ENCODE measurements at regions not wholly inside any gene's neighbourhood (a gene's known extent, or its start where the extent isn't known, plus 50 kb on each side); places are given as distances from the start of the nearest gene placed in this dataset.
"Not testable (repeated sequence)": the region's sequence is repeated elsewhere in the genome, so short reads cannot be mapped to it uniquely, and the experiment has no call there.

- Histone ChIP-seq H3K9ac (ENCODE audit: insufficient read length, low read depth) (no peak overlapping the region), H3K4me3 (ENCODE audit: insufficient read length, low read depth) (no peak overlapping the region), H3K27me3 (ENCODE audit: insufficient read depth, insufficient read length) (no peaks in the 10 kb centered on the region), H3K36me3 (ENCODE audit: insufficient read depth, insufficient read length, low read length) (no peaks in the 10 kb centered on the region), H3K4me1 (ENCODE audit: insufficient read depth, insufficient read length) (peaks cover 2% of the 10 kb centered on the region), H3K9me3 (ENCODE audit: insufficient read depth, low read length) (no peaks in the 10 kb centered on the region)
- TF ChIP-seq YY1 (IDR thresholded peaks at IDR 0.05; ENCODE audit: insufficient read depth, insufficient read length), result no peak
- TF ChIP-seq ZNF274 (IDR thresholded peaks at IDR 0.05; ENCODE audit: low read depth, low read length), result no peak
- TF ChIP-seq SUZ12 (IDR thresholded peaks at IDR 0.05; ENCODE audit: extremely low read depth, insufficient read depth, insufficient read length), result no peak
- DNase-seq (ENCODE audit: low read depth, low spot score), result no peak
These were observed 101.8 kb upstream of the APCDD1 start for GRCh38 chr18:10352671-10353070.

- Histone ChIP-seq H3K4me1 (ENCODE audit: insufficient read depth, insufficient read length) (peaks cover 2% of the 10 kb centered on the region), H3K9me3 (ENCODE audit: insufficient read depth, low read length) (no peaks in the 10 kb centered on the region), H3K27me3 (ENCODE audit: insufficient read depth, insufficient read length) (no peaks in the 10 kb centered on the region), H3K36me3 (ENCODE audit: insufficient read depth, insufficient read length, low read length) (no peaks in the 10 kb centered on the region), H3K9ac (ENCODE audit: insufficient read length, low read depth) (no peak overlapping the region), H3K4me3 (ENCODE audit: insufficient read length, low read depth) (no peak overlapping the region)
- no peak for TF ChIP-seq YY1 (IDR thresholded peaks at IDR 0.05; ENCODE audit: insufficient read depth, insufficient read length)
- no peak for TF ChIP-seq SUZ12 (IDR thresholded peaks at IDR 0.05; ENCODE audit: extremely low read depth, insufficient read depth, insufficient read length)
- no peak for TF ChIP-seq ZNF274 (IDR thresholded peaks at IDR 0.05; ENCODE audit: low read depth, low read length)
- DNase-seq (ENCODE audit: low read depth, low spot score), result no peak
These were observed 100.6 kb upstream of the APCDD1 start for GRCh38 chr18:10353791-10354190.

DNA sequence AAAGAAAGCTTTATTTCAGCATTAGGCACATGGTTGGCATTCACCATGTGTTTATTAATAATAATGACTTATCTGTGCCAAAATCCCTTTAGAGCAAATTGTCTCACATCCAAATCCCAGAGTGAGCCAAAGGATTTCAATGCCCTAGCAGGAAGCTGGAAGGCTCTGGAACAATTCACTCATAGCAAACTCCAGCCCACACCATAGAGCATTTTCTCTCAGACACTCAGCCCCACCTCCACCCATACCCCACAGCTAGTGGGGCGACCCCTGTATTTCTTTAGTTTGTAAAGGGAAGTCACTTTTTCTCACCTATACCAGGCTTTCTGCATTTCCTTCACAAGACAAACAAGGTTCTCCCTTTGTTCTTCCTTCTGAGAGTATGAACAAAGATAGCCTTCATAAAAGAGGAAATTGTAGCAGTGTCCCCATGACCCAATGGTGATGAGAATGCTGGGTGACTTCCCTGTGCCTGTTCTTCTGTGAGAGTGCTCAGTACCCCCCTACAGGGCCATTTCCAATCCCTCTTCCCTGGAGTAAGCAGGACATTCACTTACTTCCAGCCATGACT is 100.1 kb upstream of the APCDD1 start:
- Histone ChIP-seq H3K4me1 (ENCODE audit: insufficient read depth, insufficient read length) (peaks cover 2% of the 10 kb centered on the region), H3K27me3 (ENCODE audit: insufficient read depth, insufficient read length) (no peaks in the 10 kb centered on the region), H3K9me3 (ENCODE audit: insufficient read depth, low read length) (no peaks in the 10 kb centered on the region), H3K4me3 (ENCODE audit: insufficient read length, low read depth) (no peak overlapping the region), H3K9ac (ENCODE audit: insufficient read length, low read depth) (no peak overlapping the region), H3K36me3 (ENCODE audit: insufficient read depth, insufficient read length, low read length) (no peaks in the 10 kb centered on the region)
- no peak for TF ChIP-seq ZNF274 (IDR thresholded peaks at IDR 0.05; ENCODE audit: low read depth, low read length)
- no peak for TF ChIP-seq SUZ12 (IDR thresholded peaks at IDR 0.05; ENCODE audit: extremely low read depth, insufficient read depth, insufficient read length)
- TF ChIP-seq YY1 (IDR thresholded peaks at IDR 0.05; ENCODE audit: insufficient read depth, insufficient read length), result no peak
- DNase-seq (ENCODE audit: low read depth, low spot score), result no peak

GRCh38 chr18:10354890-10355289 is 99.5 kb upstream of the APCDD1 start:
- TF ChIP-seq SUZ12 (IDR thresholded peaks at IDR 0.05; ENCODE audit: extremely low read depth, insufficient read depth, insufficient read length) (no peak), YY1 (IDR thresholded peaks at IDR 0.05; ENCODE audit: insufficient read depth, insufficient read length) (no peak), ZNF274 (IDR thresholded peaks at IDR 0.05; ENCODE audit: low read depth, low read length) (no peak)
- H3K27me3 ChIP-seq (ENCODE audit: insufficient read depth, insufficient read length), result no peaks in the 10 kb centered on the region
- H3K4me1 ChIP-seq (ENCODE audit: insufficient read depth, insufficient read length), result peaks cover 2% of the 10 kb centered on the region
- H3K4me3 ChIP-seq (ENCODE audit: insufficient read length, low read depth), result no peak overlapping the region
- no peaks in the 10 kb centered on the region for H3K36me3 ChIP-seq (ENCODE audit: insufficient read depth, insufficient read length, low read length)
- DNase-seq (ENCODE audit: low read depth, low spot score), result no peak
- H3K9me3 ChIP-seq (ENCODE audit: insufficient read depth, low read length), result no peaks in the 10 kb centered on the region
- no peak overlapping the region for H3K9ac ChIP-seq (ENCODE audit: insufficient read length, low read depth)

DNA sequence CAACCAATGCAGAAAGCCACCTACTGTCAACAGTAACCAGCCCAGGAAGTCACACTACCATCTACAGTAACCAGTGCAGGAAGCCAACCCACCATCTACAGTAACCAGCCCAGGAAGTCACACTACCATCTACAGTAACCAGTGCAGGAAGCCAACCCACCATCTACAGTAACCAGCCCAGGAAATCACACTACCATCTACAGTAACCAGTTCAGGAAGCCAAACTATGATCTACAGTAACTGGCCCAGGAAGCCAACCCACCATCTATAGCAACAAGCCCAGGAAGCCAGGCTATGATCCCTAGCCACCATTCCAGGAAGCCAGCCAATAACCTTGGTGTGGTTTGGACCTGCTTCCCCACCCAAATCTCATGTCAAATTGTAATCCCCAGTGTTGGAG is 97.4 kb upstream of the APCDD1 start:
- not testable (repeated sequence) for DNase-seq (ENCODE audit: low read depth, low spot score); H3K9ac ChIP-seq (ENCODE audit: insufficient read length, low read depth); H3K9me3 ChIP-seq (ENCODE audit: insufficient read depth, low read length); H3K36me3 ChIP-seq (ENCODE audit: insufficient read depth, insufficient read length, low read length); H3K27me3 ChIP-seq (ENCODE audit: insufficient read depth, insufficient read length); H3K4me1 ChIP-seq (ENCODE audit: insufficient read depth, insufficient read length); H3K4me3 ChIP-seq (ENCODE audit: insufficient read length, low read depth)

GRCh38 chr18:10361660-10362059 is 92.8 kb upstream of the APCDD1 start:
- Histone ChIP-seq H3K36me3 (ENCODE audit: insufficient read depth, insufficient read length, low read length) (no peaks in the 10 kb centered on the region), H3K9ac (ENCODE audit: insufficient read length, low read depth) (no peak overlapping the region), H3K4me1 (ENCODE audit: insufficient read depth, insufficient read length) (no peaks in the 10 kb centered on the region), H3K27me3 (ENCODE audit: insufficient read depth, insufficient read length) (no peaks in the 10 kb centered on the region), H3K4me3 (ENCODE audit: insufficient read length, low read depth) (no peak overlapping the region), H3K9me3 (ENCODE audit: insufficient read depth, low read length) (peaks cover 7% of the 10 kb centered on the region; the same call in 1 of the 2 replicates)
- TF ChIP-seq ZNF274 (IDR thresholded peaks at IDR 0.05; ENCODE audit: low read depth, low read length) (no peak), SUZ12 (IDR thresholded peaks at IDR 0.05; ENCODE audit: extremely low read depth, insufficient read depth, insufficient read length) (no peak), YY1 (IDR thresholded peaks at IDR 0.05; ENCODE audit: insufficient read depth, insufficient read length) (no peak)
- DNase-seq (ENCODE audit: low read depth, low spot score), result no peak

GRCh38 chr18:10365021-10365500 is 89.4 kb upstream of the APCDD1 start:
- Histone ChIP-seq H3K4me3 (ENCODE audit: insufficient read length, low read depth) (no peak overlapping the region), H3K36me3 (ENCODE audit: insufficient read depth, insufficient read length, low read length) (no peaks in the 10 kb centered on the region), H3K9me3 (ENCODE audit: insufficient read depth, low read length) (peaks cover 7% of the 10 kb centered on the region; the same call in 1 of the 2 replicates), H3K4me1 (ENCODE audit: insufficient read depth, insufficient read length) (peaks cover 2% of the 10 kb centered on the region), H3K27me3 (ENCODE audit: insufficient read depth, insufficient read length) (no peaks in the 10 kb centered on the region), H3K9ac (ENCODE audit: insufficient read length, low read depth) (no peak overlapping the region)
- DNase-seq (ENCODE audit: low read depth, low spot score), result no peak
- no peak for TF ChIP-seq ZNF274 (IDR thresholded peaks at IDR 0.05; ENCODE audit: low read depth, low read length)
- TF ChIP-seq YY1 (IDR thresholded peaks at IDR 0.05; ENCODE audit: insufficient read depth, insufficient read length), result no peak
- TF ChIP-seq SUZ12 (IDR thresholded peaks at IDR 0.05; ENCODE audit: extremely low read depth, insufficient read depth, insufficient read length), result no peak
